ENCODE measurements at regions not wholly inside any gene's neighbourhood (a gene's known extent, or its start where the extent isn't known, plus 50 kb on each side); places are given as distances from the start of the nearest gene placed in this dataset.

DNA sequence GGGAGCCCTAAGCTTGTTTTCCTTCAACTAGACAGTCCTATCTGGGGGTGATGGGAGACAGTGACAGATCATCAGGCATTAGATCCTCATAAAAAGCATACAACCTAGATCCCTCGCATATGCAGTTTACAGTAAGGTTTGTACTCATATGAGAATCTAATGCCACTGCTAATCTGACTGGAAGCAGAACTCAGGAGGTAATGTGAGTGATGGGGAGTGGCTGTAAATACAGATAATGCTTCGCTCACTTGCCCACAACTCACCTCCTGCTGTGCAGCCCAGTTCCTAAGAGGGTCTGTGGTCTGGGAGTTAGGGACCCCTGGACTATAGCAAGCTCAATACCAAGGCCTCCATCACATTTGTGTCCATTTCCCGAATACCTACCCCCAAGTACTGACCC, 260.5 kb downstream of the CDK5RAP2 start:
- DNase-seq (no peak), ATAC-seq (no peak)
- H3K4me1 ChIP-seq: no peaks in the 10 kb centered on the region
- H3K9me3 ChIP-seq: no peaks in the 10 kb centered on the region
- TF ChIP-seq, protein P1, sequence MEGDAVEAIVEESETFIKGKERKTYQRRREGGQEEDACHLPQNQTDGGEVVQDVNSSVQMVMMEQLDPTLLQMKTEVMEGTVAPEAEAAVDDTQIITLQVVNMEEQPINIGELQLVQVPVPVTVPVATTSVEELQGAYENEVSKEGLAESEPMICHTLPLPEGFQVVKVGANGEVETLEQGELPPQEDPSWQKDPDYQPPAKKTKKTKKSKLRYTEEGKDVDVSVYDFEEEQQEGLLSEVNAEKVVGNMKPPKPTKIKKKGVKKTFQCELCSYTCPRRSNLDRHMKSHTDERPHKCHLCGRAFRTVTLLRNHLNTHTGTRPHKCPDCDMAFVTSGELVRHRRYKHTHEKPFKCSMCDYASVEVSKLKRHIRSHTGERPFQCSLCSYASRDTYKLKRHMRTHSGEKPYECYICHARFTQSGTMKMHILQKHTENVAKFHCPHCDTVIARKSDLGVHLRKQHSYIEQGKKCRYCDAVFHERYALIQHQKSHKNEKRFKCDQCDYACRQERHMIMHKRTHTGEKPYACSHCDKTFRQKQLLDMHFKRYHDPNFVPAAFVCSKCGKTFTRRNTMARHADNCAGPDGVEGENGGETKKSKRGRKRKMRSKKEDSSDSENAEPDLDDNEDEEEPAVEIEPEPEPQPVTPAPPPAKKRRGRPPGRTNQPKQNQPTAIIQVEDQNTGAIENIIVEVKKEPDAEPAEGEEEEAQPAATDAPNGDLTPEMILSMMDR (IDR thresholded peaks at IDR 0.05): no peak
- H3K4me3 ChIP-seq: no peak overlapping the region
- intact Hi-C loops (cut with DNase I): no loop called here
- no peak overlapping the region for H3K27ac ChIP-seq
- H3K36me3 ChIP-seq: no peaks in the 10 kb centered on the region
- H3K27me3 ChIP-seq: no peaks in the 10 kb centered on the region

DNA sequence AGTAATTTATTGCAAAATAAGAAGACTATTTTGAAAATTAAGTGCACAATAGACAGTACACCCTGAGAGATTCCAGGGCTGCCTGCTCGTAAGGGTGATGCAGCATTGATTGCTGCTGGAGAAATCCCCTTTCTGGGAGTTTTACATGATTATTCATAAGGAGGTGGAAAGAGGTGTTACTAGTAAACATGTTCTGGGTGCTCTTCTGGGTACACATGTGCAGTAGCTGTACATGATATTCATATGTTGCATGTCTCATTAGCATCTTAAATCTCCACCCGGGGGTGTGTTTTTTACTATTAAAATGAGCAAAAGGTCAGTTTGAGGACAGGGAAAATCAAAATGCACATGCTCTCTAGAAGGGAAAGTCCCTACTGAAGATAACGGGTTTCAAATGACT, 264.8 kb downstream of the CDK5RAP2 start:
- no peaks in the 10 kb centered on the region for H3K36me3 ChIP-seq
- H3K27me3 ChIP-seq: no peaks in the 10 kb centered on the region
- intact Hi-C loops (cut with DNase I): no loop called here
- no peaks in the 10 kb centered on the region for H3K4me1 ChIP-seq
- ATAC-seq (no peak), DNase-seq (no peak)
- TF ChIP-seq, protein P1 (IDR thresholded peaks at IDR 0.05): no peak
- no peak overlapping the region for H3K27ac ChIP-seq
- no peak overlapping the region for H3K4me3 ChIP-seq
- H3K9me3 ChIP-seq: peaks cover 6% of the 10 kb centered on the region

DNA sequence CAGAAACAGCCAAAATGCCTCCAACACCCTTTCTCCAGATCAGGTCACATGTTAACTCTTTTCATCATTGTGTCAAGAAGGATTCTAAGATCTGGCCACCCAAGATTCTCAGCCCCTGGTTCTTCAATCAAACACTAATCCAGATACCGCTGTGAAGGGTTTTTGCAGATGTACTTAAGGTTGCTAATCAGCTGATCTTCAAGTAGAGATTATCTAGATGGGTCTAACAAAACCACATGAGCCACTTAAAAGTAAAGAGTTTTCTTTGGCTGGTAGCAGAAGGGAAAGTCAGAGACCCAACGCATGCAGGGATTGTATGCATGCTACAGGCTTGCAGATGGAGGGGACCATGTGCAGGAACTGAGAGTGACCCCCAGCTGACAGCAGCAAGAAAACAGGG, 267.9 kb downstream of the CDK5RAP2 start:
- ATAC-seq: no peak
- intact Hi-C loops (cut with DNase I): no loop called here
- Histone ChIP-seq H3K36me3 (no peaks in the 10 kb centered on the region), H3K27ac (no peak overlapping the region), H3K4me1 (no peaks in the 10 kb centered on the region), H3K4me3 (no peak overlapping the region), H3K27me3 (no peaks in the 10 kb centered on the region), H3K9me3 (peaks cover 6% of the 10 kb centered on the region)
- TF ChIP-seq, protein P1 (IDR thresholded peaks at IDR 0.05): no peak
- no peak for DNase-seq

DNA sequence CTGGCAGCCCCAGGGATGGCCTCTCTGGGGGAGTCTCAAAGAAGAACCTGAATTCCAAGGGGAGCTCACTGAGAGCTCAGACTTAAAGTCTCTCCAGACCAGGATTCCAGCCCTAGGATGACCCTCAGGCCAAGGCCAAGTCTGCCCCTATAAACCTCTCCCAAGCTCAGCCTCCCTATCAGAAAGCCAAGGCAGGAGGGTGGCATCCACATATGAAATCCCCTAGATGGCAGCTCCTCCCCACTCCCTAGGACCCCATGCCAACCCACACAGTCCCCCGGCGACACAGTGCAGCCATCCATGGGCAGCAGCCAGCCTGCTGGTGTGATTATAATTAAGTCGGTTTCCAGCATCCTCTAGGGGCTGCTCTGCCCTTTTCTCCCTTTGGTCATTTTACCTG, 269.9 kb downstream of the CDK5RAP2 start:
- Histone ChIP-seq H3K4me1 (no peaks in the 10 kb centered on the region), H3K27ac (no peak overlapping the region), H3K36me3 (no peaks in the 10 kb centered on the region), H3K4me3 (no peak overlapping the region), H3K27me3 (no peaks in the 10 kb centered on the region), H3K9me3 (peaks cover 6% of the 10 kb centered on the region)
- DNase-seq: no peak
- ATAC-seq: no peak
- intact Hi-C loops (cut with DNase I): no loop called here
- TF ChIP-seq, protein P1 (IDR thresholded peaks at IDR 0.05): no peak

DNA sequence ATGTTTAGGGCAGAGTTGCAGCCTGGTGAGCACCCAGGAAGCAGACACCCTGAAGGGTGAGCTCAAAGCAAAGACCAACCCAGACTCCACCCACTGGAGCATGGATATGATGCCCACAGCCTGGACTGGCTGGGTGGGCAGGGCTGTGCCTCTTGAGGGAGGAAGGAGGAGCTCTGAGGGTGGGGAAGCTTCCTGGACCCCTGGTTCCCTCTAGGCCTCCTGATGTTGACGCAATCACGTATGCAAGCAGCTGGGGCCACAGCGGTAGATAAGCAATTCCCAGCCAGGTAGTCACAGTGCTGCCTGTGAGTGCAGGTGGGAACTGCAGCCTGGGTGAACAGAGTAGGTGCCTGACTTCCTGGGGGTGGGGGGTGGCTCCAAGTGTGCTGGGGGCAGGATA, 271.5 kb downstream of the CDK5RAP2 start:
- DNase-seq: no peak
- no peak overlapping the region for H3K27ac ChIP-seq
- H3K4me1 ChIP-seq: no peaks in the 10 kb centered on the region
- H3K4me3 ChIP-seq: no peak overlapping the region
- intact Hi-C loops (cut with DNase I): no loop called here
- no peaks in the 10 kb centered on the region for H3K27me3 ChIP-seq
- ATAC-seq: no peak
- H3K9me3 ChIP-seq: no peaks in the 10 kb centered on the region
- TF ChIP-seq, protein P1 (IDR thresholded peaks at IDR 0.05): no peak
- H3K36me3 ChIP-seq: no peaks in the 10 kb centered on the region

DNA sequence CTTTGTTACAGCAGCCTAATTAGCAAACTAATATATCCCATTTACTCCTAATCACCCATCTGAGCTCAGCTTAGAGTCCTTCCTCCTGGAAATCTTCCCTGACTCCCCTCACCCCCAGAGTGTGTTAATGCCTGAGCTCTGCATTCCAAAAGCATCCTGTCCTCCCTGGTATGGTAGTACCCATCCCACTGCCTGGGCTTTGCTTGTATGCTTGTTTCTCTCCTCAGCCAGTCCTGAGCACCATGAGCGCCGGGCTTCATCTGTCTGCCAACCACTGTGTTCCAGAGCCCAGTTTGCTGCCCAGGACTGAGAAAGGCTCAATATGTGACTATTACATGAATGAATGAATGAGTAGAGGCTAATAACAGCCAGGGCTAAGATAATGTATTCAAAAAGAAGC, 272.4 kb downstream of the CDK5RAP2 start:
- ATAC-seq: no peak
- intact Hi-C loops (cut with DNase I): no loop called here

More for the DNA sequence above, 272.4 kb downstream of the CDK5RAP2 start:
- no peak for DNase-seq
- Histone ChIP-seq H3K9me3 (no peaks in the 10 kb centered on the region), H3K27ac (no peak overlapping the region), H3K4me3 (no peak overlapping the region), H3K36me3 (no peaks in the 10 kb centered on the region), H3K4me1 (no peaks in the 10 kb centered on the region), H3K27me3 (no peaks in the 10 kb centered on the region)
- TF ChIP-seq, protein P1 (IDR thresholded peaks at IDR 0.05): no peak
